Stimulated activated CD4-positive, alpha-beta T cell treated with anti-CD3 and anti-CD28 coated beads, Interleukin-2, amount 100 ng/mL, for 4 hours (primary cell): ENCODE measurements at regions not wholly inside any gene's neighbourhood (a gene's known extent, or its start where the extent isn't known, plus 50 kb on each side); places are given as distances from the start of the nearest gene placed in this dataset.
"Not testable (repeated sequence)": the region's sequence is repeated elsewhere in the genome, so short reads cannot be mapped to it uniquely, and the experiment has no call there.

ENCODE experiments used
- DNase-seq: peaks from one replicate; pipeline ENCODE4 v3.0.0-alpha.2; 2020; ENCODE audit warnings: low read depth

DNA sequence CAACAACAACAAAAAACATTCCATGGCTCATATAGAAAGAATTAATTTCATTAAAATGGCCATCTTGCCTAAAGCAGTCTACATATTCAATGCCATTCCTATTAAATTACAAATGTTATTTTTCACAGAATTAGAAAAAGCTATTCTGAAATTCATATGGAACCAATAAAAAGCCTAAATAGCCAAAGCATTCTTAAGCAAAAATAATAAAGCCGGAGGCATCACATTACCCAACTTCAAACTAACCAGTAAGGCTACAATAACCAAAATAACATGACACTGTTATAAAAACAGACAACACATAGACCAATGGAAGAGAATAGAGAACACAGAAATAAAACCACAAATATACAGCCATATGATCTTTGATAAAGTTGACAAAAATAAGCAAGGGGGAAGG lies 330.4 kb downstream of the KIF20B start:
- no peak for DNase-seq

DNA sequence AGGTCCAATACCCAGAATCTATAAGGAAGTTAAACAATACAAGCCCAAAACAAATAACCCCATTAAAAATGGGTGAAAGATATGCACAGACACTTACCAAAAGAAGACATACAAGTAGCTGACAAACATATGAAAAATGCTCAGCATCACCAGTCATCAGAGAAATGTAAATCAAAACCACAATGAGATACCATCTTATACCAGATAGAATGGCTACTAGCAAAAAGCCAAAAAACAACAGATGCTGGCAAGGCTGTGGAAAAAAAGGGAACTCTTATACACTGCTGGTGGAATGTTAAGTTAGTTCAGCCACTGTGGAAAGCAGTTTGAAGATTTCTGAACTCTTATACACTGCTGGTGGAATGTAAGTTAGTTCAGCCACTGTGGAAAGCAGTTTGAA lies 331.1 kb downstream of the KIF20B start:
- no peak for DNase-seq

DNA sequence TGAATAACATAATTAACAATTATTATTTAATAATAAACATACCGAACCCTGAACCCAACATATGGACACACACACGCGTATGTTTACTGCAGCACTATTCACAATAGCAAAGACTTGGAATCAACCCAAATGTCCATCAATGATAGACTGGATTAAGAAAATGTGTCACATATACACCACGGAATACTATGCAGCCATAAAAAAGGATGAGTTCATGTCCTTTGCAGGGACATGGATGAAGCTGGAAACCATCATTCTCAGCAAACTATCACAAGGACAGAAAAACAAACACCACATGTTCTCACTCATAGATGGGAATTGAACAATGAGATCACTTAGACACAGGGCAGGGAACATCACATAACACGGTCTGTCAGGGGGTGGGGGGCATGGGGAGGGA lies 333.5 kb downstream of the KIF20B start:
- DNase-seq, result not testable (repeated sequence)

DNA sequence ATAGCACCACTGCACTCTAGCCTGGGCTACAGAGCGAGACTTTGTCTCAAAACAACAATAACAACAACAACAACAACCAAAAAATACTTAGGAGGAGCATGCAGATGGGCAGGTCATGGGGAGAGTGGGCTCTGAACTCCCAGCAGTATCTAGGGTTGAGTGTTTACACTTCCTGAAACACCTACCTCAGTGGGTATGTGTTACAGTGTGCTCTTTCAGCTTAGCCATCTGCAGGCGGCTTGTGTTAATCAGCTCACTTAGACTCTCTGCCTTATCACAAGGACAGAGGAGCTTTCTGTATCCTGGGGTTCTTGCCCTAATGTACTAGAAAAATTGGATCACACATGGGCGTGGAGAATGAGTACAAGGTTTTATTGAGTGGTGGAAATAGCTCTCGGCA lies 340.2 kb downstream of the KIF20B start:
- no peak for DNase-seq

DNA sequence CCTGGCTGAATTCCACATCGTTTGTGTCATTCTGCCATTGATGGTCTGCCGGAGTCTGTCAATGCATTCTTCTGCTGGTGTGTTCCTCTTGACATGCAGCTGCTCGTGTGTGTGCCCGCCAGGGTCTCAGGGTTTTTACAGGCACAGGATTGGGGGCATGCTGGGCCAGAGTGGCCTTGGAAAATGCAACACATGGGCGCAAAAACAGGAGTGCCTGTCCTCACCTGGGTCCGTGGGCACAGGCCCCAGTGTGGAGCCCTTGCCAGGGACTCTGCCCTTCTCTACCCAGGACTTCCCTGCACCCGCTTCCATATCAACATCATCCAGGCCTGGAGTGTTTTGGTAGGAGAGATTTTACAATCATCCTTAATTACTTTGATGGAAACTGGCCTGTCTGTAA lies 340.7 kb downstream of the KIF20B start:
- DNase-seq, result no peak

DNA sequence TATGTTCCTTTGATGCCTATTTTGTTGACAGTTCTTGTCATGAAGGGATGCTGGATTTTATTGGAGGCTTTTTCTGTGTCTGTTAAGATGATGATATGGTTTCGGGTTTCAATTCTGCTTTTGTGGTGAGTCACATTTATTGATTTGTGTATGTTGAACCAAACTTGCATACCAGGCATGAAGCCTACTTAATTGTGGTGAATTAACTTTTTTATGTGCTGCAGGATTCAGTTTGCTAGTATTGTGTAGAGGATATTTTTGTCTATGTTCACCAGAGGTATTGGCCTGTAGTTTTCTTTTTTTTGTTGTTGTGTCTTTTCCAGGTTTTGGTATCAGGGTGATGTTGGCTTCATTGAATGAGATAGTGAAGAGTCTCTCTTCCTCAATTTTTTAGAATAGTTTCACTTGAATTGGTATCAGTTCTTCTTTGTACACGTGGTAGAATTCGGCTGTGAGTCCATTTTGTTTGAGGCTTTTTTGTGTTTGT lies 345.9 kb downstream of the KIF20B start:
- no peak for DNase-seq

DNA sequence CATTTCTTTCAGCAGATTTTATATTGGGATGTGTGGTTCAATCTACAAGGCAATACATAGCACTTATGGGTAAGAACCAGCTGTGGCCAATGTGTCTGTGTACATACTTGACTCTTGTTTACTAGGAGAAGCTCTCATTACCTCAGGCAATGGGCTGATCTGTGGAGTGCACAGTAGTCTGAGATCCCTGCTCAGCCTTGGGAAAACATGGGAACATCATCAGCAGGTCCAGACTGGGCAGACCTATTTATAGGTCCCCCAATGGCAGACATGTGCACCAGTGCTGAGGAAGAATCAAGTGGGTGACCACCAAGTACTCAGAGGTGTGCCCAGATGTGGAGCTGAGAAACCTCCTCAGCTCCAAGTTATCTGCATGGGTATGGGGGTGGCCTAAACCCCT lies 349.7 kb downstream of the KIF20B start:
- DNase-seq, result no peak

DNA sequence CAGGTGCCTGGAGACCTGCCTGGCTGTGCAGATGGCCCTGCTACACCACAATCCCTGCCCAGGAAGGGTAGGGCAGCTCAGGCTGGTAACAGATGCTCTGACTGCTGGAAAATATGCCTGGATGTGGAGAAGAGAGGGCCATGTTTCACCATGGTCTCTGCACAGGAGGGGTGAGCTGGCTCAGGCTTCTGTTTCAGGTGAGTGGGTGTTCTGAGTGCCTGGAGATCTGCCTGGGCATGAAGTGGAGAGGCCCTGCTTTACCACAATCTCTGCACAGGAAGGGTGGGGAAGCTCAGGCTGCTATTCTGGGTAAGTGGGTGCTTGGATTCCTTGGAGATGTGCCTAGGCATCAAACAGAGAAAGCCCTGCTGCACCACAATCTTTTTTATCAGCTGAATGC lies 350.1 kb downstream of the KIF20B start:
- no peak for DNase-seq

DNA sequence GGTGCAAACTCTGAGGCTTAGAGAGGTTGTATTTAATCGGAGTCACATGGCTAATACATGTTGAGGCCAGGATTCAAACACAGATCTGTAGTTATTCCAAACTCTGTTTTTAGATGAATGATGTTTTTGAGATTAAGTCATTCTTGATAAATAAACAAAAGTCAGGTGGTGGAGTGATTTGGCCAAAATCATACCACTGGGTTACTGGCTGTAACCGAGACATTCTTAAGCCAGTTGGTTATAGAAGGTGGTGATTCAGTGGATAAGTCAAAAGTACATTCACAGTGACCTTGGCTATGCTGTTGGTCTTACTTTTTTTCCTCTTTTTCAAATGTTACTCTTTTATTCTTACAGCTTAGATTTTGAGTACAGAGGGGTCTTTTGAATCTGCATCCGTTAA lies 361.4 kb downstream of the KIF20B start:
- no peak for DNase-seq

DNA sequence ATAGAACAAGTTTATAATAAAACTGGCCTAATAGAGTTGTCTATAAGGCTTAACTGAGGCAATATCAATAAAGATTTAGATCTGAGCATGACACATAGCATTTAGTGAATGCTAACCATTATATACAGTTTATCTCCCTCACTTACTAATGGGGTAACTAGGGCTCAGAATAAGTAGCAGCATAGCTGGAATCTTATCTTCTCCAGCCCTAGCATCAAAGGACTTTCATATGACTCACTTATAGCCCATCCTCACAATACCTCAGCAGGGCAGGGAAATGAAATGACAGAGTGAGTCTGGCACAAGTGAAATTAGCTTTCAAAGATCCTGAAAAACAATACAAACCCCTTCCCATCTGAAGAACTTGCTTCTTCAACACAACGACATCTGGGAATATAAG lies 362.9 kb downstream of the KIF20B start:
- no peak for DNase-seq

DNA sequence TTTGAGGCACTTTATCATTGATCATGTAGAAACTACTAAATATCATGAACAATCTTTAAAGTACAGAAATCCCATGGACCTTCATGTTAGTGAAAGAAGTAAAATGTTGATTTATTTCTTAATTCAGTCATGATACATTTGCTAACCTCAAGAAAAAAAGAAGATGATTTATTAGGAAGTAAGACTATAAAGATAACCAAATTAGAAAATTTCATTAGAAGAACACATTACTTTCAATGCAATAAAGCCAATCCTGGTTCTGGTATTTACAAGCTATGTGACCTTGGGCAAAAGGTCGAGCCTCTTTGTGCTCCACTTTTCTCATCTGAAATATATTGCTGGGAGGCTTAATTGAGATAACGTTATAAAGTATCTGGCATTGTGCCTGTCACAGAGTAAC lies 365.0 kb downstream of the KIF20B start:
- no peak for DNase-seq

DNA sequence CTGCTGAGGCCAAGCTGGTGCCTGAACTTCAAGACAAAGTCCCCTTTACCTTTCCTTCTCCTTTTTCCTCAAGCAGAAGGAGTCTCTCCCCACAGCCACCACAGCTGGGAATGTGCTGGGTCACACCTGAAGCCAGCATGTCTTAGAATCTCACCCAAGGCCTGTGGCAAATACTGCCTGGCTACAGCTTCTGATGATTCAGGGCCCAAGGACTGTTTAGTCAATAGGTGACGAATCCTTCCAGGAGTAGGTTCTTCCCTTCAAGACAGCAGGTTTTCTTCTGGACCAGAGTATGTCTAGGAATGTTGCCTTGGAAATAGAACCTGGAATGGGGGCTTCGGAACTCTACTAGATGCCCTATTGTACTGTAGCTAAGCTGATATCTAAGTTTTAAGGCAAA lies 374.6 kb downstream of the KIF20B start:
- DNase-seq, result no peak

DNA sequence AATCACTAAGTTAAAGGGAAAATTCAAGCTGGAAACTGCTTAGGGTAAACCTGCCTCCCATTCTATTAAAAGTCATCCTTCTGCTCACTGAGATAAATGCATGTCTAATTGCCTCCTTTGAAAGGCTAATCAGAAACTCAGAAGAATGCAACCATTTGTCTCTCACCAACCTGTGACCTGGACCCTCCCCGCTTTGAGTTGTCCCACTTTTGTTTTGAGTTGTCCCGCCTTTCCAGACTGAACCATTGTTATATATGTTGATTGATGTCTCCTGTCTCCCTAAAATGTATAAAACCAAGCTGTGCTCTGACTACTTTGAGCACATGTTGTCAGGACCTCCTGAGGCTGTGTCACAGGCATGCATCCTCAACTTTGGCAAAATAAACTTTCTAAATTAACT lies 378.4 kb downstream of the KIF20B start:
- no peak for DNase-seq

DNA sequence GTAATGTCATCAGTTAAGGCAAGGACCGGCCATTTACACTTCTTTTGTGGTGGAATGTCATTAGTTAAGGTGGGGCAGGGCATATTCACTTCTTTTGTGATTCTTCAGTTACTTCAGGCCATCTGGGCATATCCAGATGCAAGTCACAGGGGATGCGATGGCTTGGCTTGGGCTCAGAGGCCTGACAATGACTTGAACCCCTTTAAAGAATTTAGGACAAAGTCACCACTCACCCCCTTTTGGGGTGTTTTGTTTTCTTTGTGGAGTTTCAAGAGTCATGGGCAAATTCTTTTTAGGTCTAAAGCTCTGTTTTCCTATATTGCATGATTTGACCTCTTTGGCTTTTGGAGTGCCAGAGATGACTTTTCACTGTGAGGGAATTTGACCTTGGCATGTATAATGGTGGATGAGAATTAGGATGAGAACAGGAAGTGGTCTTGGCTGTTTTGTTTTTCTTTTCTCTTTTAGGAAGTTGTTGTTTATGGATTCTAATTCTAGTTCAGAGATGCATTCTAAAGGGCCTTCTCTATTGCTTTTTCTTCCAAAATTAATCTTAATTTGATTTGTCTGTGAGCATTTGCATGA lies 385.3 kb downstream of the KIF20B start:
- not testable (repeated sequence) for DNase-seq

DNA sequence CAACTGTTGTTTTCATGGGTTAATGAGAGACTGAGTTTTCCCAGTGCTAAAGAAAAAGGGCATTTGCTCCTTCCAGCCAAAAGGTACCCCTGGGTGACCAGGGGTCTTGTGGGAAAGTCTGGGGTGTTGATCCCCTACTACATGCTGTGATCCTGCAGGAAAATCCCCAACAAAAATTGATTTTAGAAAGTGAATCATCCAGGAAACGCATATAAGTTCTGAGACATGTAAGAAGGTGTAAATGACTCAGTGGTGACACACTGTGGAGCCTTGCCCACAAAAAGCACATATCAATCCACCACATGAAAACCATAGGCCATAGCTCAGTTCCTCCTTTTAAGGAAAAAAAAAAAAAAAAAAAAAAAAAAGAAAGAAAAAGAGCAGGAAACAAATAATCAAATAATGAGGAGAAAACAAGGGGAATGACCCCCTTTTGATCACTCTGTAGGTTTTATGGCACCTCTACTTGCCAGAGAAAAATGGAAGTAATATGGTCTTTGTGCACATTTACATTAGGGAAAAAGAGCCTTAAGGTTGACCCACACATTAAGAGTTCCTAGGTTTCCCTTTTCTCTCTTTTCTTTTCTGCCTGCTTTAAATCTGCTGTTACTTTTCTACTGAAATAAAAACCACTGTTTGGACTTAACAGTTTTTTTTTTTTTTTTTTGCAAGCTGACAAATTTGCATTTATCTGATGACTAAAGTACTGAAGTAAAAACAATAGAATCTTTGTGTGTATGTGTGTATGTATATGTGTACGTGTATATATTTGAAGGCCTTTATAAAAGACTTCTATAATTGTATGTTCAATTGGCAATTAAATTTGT lies 386.0 kb downstream of the KIF20B start:
- DNase-seq, result no peak

DNA sequence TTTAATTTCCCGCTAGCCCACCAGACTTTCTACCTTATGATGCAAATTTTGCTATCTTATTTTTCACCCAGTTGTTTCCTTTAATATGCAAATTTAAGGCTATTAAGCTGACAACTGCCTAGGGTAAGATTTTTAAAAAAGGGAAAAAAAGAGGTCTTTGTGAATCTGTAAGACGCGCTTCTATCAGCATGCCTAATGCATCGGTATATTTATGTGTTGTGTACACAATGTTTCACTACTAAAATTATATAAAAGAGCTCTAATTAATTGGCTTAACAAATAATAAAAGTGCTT lies 386.6 kb downstream of the KIF20B start:
- DNase-seq, result no peak

DNA sequence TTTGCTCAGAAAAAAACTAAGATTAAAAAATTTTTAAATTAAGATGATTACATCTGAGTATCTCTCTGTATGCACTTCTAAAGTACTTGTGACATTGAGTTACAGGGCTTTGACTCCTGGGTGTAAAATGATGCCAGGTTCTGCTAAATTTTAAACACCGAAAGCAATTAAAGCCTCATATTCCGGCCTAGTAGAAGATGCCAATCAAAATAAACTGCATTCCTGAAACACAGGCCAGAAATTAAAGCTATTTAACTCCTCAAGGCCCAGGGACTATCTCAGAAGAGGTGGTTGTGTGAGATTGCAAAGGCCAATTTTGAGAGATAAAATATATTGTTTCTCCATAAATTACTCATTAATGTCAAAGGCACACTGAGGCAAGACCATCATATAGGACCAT lies 388.3 kb downstream of the KIF20B start:
- no peak for DNase-seq

DNA sequence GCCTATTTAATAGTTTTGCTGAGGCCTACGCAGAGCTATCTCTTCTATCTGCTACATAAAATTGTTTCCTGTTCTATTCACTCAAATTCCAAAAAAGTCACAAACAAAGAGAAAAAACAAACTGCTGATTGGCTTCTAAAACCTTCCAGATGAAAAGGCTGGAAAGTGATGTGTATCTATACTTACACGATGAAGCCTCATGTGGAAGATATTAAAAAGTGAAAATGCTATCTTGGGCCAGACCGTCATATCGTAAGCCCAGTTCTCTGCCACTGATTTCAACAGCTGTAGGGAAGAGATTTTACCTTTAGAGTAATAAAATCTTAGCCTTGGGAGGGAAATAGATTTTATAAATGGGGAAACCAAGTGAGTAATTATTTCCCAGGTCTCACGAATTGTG lies 394.8 kb downstream of the KIF20B start:
- DNase-seq, result no peak

DNA sequence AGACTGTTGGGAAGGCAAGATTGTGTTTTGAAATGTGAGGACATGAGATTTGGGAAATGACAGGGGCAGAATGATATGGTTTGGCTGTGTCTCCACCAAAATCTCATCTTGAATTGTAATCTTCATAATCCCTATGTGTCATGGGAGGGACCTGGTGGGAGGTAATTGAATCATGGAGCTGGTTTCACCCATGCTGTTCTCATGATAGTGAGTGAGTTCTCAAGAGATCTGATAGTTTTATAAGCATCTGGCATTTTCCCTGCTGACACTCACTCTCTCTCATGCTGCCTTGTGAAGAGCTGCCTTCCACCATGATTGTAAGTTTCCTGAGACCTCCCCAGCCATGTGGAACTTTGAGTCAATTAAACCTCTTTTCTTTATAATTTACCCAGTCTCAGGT lies 406.2 kb downstream of the KIF20B start:
- not testable (repeated sequence) for DNase-seq

DNA sequence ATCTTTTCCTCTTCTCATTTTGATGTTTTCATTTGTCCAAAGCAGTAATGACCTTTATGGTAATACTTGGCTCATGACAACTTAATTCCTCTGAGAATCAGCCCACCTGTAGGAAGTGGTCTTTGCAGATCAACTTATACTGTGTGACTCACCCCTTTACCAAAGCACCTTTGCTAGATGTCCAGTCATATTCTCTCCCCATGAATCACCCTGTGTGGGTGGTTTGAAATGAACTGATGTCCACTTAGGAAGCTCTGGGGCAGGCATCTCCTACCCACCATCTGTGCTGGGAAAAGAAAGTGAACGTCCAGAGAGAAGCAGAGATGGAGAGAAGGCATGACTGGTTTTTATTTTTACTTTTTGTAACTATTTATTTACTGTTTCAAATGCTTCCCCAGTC lies 410.3 kb downstream of the KIF20B start:
- DNase-seq, result no peak

DNA sequence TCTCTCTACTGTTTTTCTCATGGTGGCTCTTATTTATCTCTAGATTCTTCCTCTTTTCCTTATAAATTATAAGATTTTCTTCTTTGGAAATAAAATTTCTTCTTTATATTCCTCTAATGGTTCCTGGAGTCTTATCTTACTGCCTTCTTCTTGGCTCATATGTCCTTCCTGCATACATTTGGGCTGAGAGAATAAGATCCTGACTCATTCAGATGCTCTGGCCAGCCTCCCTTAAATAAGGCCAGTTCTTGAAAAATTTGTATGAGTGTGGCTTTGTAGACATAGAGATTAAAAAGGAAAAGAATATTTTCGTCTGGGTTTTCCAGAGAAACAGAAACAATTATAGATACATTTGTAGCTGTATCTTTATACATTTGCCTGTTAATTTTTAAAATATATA lies 411.3 kb downstream of the KIF20B start:
- no peak for DNase-seq

DNA sequence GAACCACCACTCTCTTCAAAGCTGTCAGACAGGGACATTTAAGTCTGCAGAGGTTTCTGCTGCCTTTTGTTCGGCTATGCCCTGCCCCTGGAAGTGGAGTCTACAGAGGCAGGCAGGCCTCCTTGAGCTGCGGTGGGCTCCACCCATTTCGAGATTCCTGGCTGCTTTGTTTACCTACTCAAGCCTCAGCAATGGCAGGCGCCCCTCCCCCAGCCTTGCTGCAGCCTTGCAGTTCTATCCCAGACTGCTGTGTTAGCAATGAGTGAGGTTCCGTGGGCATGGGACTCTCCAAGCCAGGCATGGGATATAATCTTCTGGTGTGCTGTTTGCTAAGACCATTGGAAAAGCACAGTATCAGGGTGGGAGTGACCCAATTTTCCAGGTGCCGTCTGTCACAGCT lies 417.2 kb downstream of the KIF20B start:
- not testable (repeated sequence) for DNase-seq

DNA sequence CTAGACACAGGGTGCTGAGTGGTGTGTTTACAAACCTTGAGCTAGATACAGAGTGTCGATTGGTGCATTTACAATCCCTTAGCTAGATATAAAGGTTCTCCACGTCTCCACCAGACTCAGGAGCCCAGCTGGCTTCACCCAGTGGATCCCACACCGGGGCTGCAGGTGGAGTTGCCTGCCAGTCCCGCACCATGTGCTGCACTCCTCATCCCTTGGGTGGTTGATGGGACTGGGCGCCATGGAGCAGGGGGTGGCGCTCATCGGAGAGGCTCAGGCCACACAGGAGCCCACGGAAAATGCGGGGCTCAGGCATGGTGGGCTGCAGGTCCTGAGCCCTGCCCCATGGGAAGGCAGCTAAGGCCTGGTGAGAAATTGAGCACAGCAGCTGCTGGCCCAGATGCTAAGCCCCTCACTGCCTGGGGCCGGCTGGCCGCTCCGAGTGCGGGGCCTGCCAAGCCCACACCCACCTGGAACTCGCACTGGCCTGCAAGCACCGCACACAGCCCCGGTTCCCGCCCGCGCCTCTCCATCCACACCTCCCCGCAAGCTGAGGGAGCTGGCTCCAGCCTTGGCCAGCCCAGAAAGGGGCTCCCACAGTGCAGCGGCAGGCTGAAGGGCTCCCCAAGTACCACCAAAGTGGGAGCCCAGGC lies 418.4 kb downstream of the KIF20B start:
- not testable (repeated sequence) for DNase-seq
